ENCODE measurements at regions not wholly inside any gene's neighbourhood (a gene's known extent, or its start where the extent isn't known, plus 50 kb on each side); places are given as distances from the start of the nearest gene placed in this dataset.
"Not testable (repeated sequence)": the region's sequence is repeated elsewhere in the genome, so short reads cannot be mapped to it uniquely, and the experiment has no call there.

DNA sequence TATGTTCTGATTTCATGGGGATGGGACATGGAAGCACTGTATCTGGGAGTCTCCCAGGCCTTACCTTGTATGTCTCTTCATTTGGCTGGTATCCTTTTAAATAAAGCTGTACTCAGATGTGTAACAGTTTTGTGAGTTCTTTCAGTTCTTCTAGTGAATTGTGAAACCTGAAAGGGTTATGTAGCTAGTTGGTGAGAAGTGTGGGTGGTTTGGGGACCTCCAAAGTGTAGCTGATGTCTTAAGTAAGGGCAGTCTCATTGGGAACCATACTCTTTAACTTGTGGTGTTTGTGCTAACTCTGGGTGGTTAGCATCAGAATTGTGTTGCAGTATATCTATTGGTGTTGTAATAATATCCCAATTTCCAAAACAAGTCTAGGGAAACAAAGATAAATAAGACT is 166.9 kb upstream of the CCNH start:
- TF ChIP-seq CTCF (conservative IDR thresholded peaks at IDR 0.05), result no peak
- H3K27ac ChIP-seq, result no peak overlapping the region

GRCh38 chr5:87576867-87577266 is 164.1 kb upstream of the CCNH start:
- no peak for TF ChIP-seq CTCF (conservative IDR thresholded peaks at IDR 0.05)
- H3K27ac ChIP-seq, result peak overlapping the region; percentile 51

- H3K27ac ChIP-seq, result not testable (repeated sequence)
These were observed 163.6 kb upstream of the CCNH start for GRCh38 chr5:87576306-87576705.

- H3K27ac ChIP-seq, result no peak overlapping the region
- TF ChIP-seq CTCF (conservative IDR thresholded peaks at IDR 0.05), result no peak
These were observed 161.4 kb upstream of the CCNH start for GRCh38 chr5:87574106-87574505.

DNA sequence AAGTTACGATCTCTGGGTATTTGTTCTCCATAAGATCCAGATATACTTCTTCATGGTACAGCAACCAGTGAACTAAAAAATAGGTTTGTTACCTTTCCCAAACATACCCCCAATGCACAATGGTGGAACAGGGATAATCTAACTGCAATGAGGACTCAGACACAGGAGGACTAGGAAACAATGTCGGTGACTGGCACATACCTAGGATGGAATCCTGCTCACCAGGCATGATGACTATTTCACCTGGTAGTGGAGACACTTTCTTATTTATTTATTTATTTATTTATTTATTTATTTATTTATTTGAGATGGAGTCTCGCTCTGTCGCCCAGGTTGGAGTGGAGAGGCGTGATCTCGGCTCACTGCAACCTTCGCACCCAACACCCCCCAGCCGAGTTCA is 159.9 kb upstream of the CCNH start:
- no peak for TF ChIP-seq CTCF (conservative IDR thresholded peaks at IDR 0.05)
- no peak overlapping the region for H3K27ac ChIP-seq

GRCh38 chr5:87572090-87572489 is 159.4 kb upstream of the CCNH start:
- no peak for TF ChIP-seq CTCF (conservative IDR thresholded peaks at IDR 0.05)
- no peak overlapping the region for H3K27ac ChIP-seq

- H3K27ac ChIP-seq, result no peak overlapping the region
- no peak for TF ChIP-seq CTCF (conservative IDR thresholded peaks at IDR 0.05)
These were observed 157.6 kb upstream of the CCNH start for GRCh38 chr5:87570366-87570765.

GRCh38 chr5:87562068-87562467 is 149.3 kb upstream of the CCNH start:
- H3K27ac ChIP-seq, result no peak overlapping the region
- TF ChIP-seq CTCF (conservative IDR thresholded peaks at IDR 0.05), result no peak

All from VCaP (cell line).